Omental fat pad (tissue), 3 donors: ENCODE measurements at regions not wholly inside any gene's neighbourhood (a gene's known extent, or its start where the extent isn't known, plus 50 kb on each side); places are given as distances from the start of the nearest gene placed in this dataset.

Source experiments
- ATAC-seq: fragments of 150-250 bp; one replicate; pipeline ENCODE4 v1.9.1; 2016; ENCODE audit warnings: mild to moderate bottlenecking, moderate library complexity; ENCODE audit not compliant: low FRiP score
- DNase-seq: peaks from one replicate; pipeline ENCODE4 v3.0.0-alpha.2; 2019; ENCODE audit warnings: low spot score
- CTCF ChIP-seq, 3 donors: fragments of 450-650 bp; IDR thresholded peaks; one replicate each; pipeline ENCODE4 v1.5.1; 2016 to 2017; ENCODE audit warnings: antibody characterized with exemption in 3 of 3, mild to moderate bottlenecking in 3 of 3, moderate library complexity in 2 of 3

- no peak for TF ChIP-seq CTCF (IDR thresholded peaks at IDR 0.05)
- DNase-seq (no peak), ATAC-seq (no peak)
Measured at GRCh38 chr2:104521247-104521646, 332.7 kb upstream of the POU3F3 start.

- DNase-seq (no peak), ATAC-seq (no peak)
- TF ChIP-seq CTCF (IDR thresholded peaks at IDR 0.05): no peak
Measured at GRCh38 chr2:104523921-104524320, 330.0 kb upstream of the POU3F3 start.

- DNase-seq (no peak), ATAC-seq (no peak)
- no peak for TF ChIP-seq CTCF (IDR thresholded peaks at IDR 0.05)
Measured at GRCh38 chr2:104528101-104528500, 325.8 kb upstream of the POU3F3 start.

- DNase-seq (no peak), ATAC-seq (no peak)
- TF ChIP-seq CTCF (IDR thresholded peaks at IDR 0.05): no peak
Measured at GRCh38 chr2:104531122-104531521, 322.8 kb upstream of the POU3F3 start.

- no peak for TF ChIP-seq CTCF (IDR thresholded peaks at IDR 0.05)
- ATAC-seq (no peak), DNase-seq (no peak)
Measured at GRCh38 chr2:104537116-104537515, 316.8 kb upstream of the POU3F3 start.

- TF ChIP-seq CTCF (IDR thresholded peaks at IDR 0.05): no peak
- DNase-seq: no peak
- ATAC-seq: no peak
Measured at GRCh38 chr2:104538077-104538476, 315.8 kb upstream of the POU3F3 start.

- TF ChIP-seq CTCF (IDR thresholded peaks at IDR 0.05): no peak
- DNase-seq (no peak), ATAC-seq (no peak)
Measured at GRCh38 chr2:104539649-104540048, 314.3 kb upstream of the POU3F3 start.
